Gastrocnemius medialis (tissue), 4 donors: ENCODE measurements at regions not wholly inside any gene's neighbourhood (a gene's known extent, or its start where the extent isn't known, plus 50 kb on each side); places are given as distances from the start of the nearest gene placed in this dataset.

Source experiments
- POLR2A ChIP-seq, 2 donors: fragments of 450-650 bp; IDR thresholded peaks; one replicate each; pipeline ENCODE4 v1.6.1; 2017; ENCODE audit warnings: antibody characterized with exemption in 2 of 2, mild to moderate bottlenecking in 2 of 2, moderate library complexity in 2 of 2
- TF ChIP-seq, protein P1 (sequence below), 5 experiments: fragments of 450-650 bp in 3 of 5; fragments of 200-600 bp in 2 of 5; sonication (generic) in 2 of 5; IDR thresholded peaks in 4 of 5; conservative IDR thresholded peaks in 1 of 5; 1 replicate in 4 of 5; 2 replicates in 1 of 5; pipeline ENCODE4 v1.5.1; 2016 to 2019; ENCODE audit warnings: antibody characterized with exemption in 5 of 5, mild to moderate bottlenecking in 3 of 5, moderate library complexity in 3 of 5

DNA sequence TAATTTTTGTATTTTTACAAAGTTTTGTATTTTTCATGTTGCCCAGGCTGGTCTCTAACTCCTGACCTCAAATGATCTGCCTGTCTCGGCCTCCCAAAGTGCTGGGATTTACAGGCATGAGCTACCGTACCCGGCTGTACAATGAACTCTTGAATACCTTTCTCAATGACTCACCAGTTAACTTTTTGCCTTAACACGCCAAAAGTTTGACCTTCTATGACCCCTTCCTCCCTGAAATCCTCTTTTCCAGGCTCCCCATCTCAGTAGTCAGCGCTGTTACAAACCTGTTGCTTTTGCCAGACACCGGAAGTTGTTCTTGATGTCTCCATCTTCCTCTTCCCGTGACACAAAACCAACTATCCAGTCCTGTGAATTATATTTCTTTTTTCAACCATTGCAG is 158.1 kb upstream of the ASIC2 start:
- TF ChIP-seq, protein P1, sequence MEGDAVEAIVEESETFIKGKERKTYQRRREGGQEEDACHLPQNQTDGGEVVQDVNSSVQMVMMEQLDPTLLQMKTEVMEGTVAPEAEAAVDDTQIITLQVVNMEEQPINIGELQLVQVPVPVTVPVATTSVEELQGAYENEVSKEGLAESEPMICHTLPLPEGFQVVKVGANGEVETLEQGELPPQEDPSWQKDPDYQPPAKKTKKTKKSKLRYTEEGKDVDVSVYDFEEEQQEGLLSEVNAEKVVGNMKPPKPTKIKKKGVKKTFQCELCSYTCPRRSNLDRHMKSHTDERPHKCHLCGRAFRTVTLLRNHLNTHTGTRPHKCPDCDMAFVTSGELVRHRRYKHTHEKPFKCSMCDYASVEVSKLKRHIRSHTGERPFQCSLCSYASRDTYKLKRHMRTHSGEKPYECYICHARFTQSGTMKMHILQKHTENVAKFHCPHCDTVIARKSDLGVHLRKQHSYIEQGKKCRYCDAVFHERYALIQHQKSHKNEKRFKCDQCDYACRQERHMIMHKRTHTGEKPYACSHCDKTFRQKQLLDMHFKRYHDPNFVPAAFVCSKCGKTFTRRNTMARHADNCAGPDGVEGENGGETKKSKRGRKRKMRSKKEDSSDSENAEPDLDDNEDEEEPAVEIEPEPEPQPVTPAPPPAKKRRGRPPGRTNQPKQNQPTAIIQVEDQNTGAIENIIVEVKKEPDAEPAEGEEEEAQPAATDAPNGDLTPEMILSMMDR (IDR thresholded peaks at IDR 0.05 in 4 of 5, conservative IDR thresholded peaks at IDR 0.05 in 1 of 5) = no peak
- no peak for TF ChIP-seq POLR2A (IDR thresholded peaks at IDR 0.05)
